H9 (cell line): ENCODE measurements at regions not wholly inside any gene's neighbourhood (a gene's known extent, or its start where the extent isn't known, plus 50 kb on each side); places are given as distances from the start of the nearest gene placed in this dataset.

Source experiments
- DNase-seq: peaks from one replicate; pipeline ENCODE4 v3.0.0-alpha.2; 2017
- H2AFZ ChIP-seq: one replicate; pipeline ENCODE4 v1.6.1; 2013; ENCODE audit warnings: mild to moderate bottlenecking, low read length, control low read depth, moderate library complexity
- H2AK5ac ChIP-seq: 2 replicates; pipeline ENCODE4 v1.6.1; 2013; ENCODE audit warnings: low read length, control low read depth, mixed read lengths; ENCODE audit not compliant: insufficient read length
- H2BK120ac ChIP-seq: one replicate; pipeline ENCODE4 v1.6.1; 2013; ENCODE audit warnings: low read depth, mild to moderate bottlenecking, low read length, control low read depth, inconsistent platforms; ENCODE audit not compliant: poor library complexity, severe bottlenecking
- H2BK12ac ChIP-seq: 2 replicates; pipeline ENCODE4 v1.6.1; 2013; ENCODE audit warnings: low read length, control low read depth, mixed read lengths, low read depth; ENCODE audit not compliant: insufficient read length
- H2BK15ac ChIP-seq: 2 replicates; pipeline ENCODE4 v1.6.1; 2013; ENCODE audit warnings: low read depth, low read length, control low read depth
- H2BK20ac ChIP-seq: one replicate; pipeline ENCODE4 v1.6.1; 2013; ENCODE audit warnings: low read depth, mild to moderate bottlenecking, low read length, control low read depth, inconsistent platforms; ENCODE audit not compliant: poor library complexity, severe bottlenecking
- H2BK5ac ChIP-seq: 2 replicates; pipeline ENCODE4 v1.6.1; 2013; ENCODE audit warnings: low read length, control low read depth, mixed read lengths; ENCODE audit not compliant: insufficient read length
- H3K14ac ChIP-seq: 2 replicates; pipeline ENCODE4 v1.6.1; 2013; ENCODE audit warnings: low read length, control low read depth; ENCODE audit not compliant: insufficient read depth
- H3K18ac ChIP-seq: 2 replicates; pipeline ENCODE4 v1.6.1; 2013; ENCODE audit warnings: low read depth, mild to moderate bottlenecking, mixed read lengths, low read length, control low read depth; ENCODE audit not compliant: insufficient read length
- H3K23ac ChIP-seq: 2 replicates; pipeline ENCODE4 v1.6.1; 2013; ENCODE audit warnings: low read length, control low read depth, mixed read lengths, low read depth; ENCODE audit not compliant: insufficient read length
- H3K23me2 ChIP-seq: 2 replicates; pipeline ENCODE4 v1.6.1; 2013; ENCODE audit warnings: low read depth, mild to moderate bottlenecking, mixed read lengths, low read length, control low read depth; ENCODE audit not compliant: insufficient read length, poor library complexity, severe bottlenecking
- H3K27ac ChIP-seq: 2 replicates; pipeline ENCODE4 v1.5.1; 2013; ENCODE audit warnings: low read length, control low read depth, mixed read lengths, low read depth; ENCODE audit not compliant: insufficient read length
- H3K27me3 ChIP-seq: 2 replicates; pipeline ENCODE4 v1.6.1; 2013; ENCODE audit warnings: low read length, control low read depth, inconsistent platforms; ENCODE audit not compliant: insufficient read depth
- H3K4ac ChIP-seq: 2 replicates; pipeline ENCODE4 v1.6.1; 2013; ENCODE audit warnings: low read depth, mild to moderate bottlenecking, control low read depth, inconsistent platforms, low read length, moderate library complexity
- H3K4me1 ChIP-seq: 2 replicates; pipeline ENCODE4 v1.6.1; 2013; ENCODE audit warnings: low read length, control low read depth, inconsistent platforms; ENCODE audit not compliant: insufficient read depth
- H3K4me2 ChIP-seq: 2 replicates; pipeline ENCODE4 v1.6.1; 2013; ENCODE audit warnings: low read length, control low read depth, mixed read lengths; ENCODE audit not compliant: insufficient read length, insufficient read depth
- H3K56ac ChIP-seq: 2 replicates; pipeline ENCODE4 v1.6.1; 2013; ENCODE audit warnings: low read depth, mild to moderate bottlenecking, mixed read lengths, low read length, control low read depth; ENCODE audit not compliant: insufficient read length
- H3K79me1 ChIP-seq: 2 replicates; pipeline ENCODE4 v1.6.1; 2013; ENCODE audit warnings: low read depth, mild to moderate bottlenecking, moderate library complexity, low read length, control low read depth, inconsistent platforms; ENCODE audit not compliant: insufficient read depth, poor library complexity, severe bottlenecking
- H3K79me2 ChIP-seq: 2 replicates; pipeline ENCODE4 v1.6.1; 2013; ENCODE audit warnings: low read length, control low read depth, inconsistent platforms; ENCODE audit not compliant: insufficient read depth
- H3K9ac ChIP-seq: 2 replicates; pipeline ENCODE4 v1.6.1; 2013; ENCODE audit warnings: low read length, control low read depth, mixed read lengths; ENCODE audit not compliant: insufficient read length; ENCODE audit errors: extremely low read depth
- H3K9me3 ChIP-seq: one replicate; pipeline ENCODE4 v1.6.1; 2013; ENCODE audit warnings: low read depth, low read length, inconsistent platforms; ENCODE audit not compliant: control insufficient read depth
- H3T11ph ChIP-seq: one replicate; pipeline ENCODE4 v1.6.1; 2013; ENCODE audit warnings: mild to moderate bottlenecking, low read length, control low read depth, inconsistent platforms
- H4K20me1 ChIP-seq: one replicate; pipeline ENCODE4 v1.6.1; 2013; ENCODE audit not compliant: control insufficient read depth, insufficient read length, insufficient read depth
- H4K5ac ChIP-seq: 2 replicates; pipeline ENCODE4 v1.6.1; 2013; ENCODE audit warnings: low read depth, mild to moderate bottlenecking, mixed read lengths, low read length, control low read depth; ENCODE audit not compliant: insufficient read length
- H4K8ac ChIP-seq: replicated peaks from 2 replicates; pipeline ENCODE4 v1.6.1; 2013; ENCODE audit warnings: low read length, control low read depth, mixed read lengths, low read depth; ENCODE audit not compliant: insufficient read length
- H4K91ac ChIP-seq: 2 replicates; pipeline ENCODE4 v1.6.1; 2013; ENCODE audit warnings: low read depth, mild to moderate bottlenecking, moderate library complexity, mixed read lengths, low read length, control low read depth; ENCODE audit not compliant: insufficient read length
- H3K27ac Mint-ChIP-seq, 3 experiments: 2 replicates in 2 of 3; 3 replicates in 1 of 3; pipeline ENCODE4 v1.8.0; 2020 to 2021; ENCODE audit warnings: mixed read lengths in 3 of 3, mild to moderate bottlenecking in 1 of 3, moderate library complexity in 1 of 3
- H3K27me3 Mint-ChIP-seq: 2 replicates; pipeline ENCODE4 v1.8.0; 2021; ENCODE audit warnings: low read depth, mild to moderate bottlenecking, moderate library complexity, mixed read lengths
- H3K36me3 Mint-ChIP-seq, 3 experiments: 2 replicates in 2 of 3; 3 replicates in 1 of 3; pipeline ENCODE4 v1.8.0; 2020 to 2021; ENCODE audit warnings: low read depth in 3 of 3, mixed read lengths in 3 of 3; ENCODE audit not compliant: insufficient read depth in 1 of 3
- H3K4me1 Mint-ChIP-seq, 2 experiments: 2 replicates each; pipeline ENCODE4 v1.8.0; 2020; ENCODE audit warnings: mixed read lengths in 2 of 2
- H3K4me3 Mint-ChIP-seq, 2 experiments: 2 replicates in 1 of 2; 3 replicates in 1 of 2; pipeline ENCODE4 v1.8.0; 2020 to 2021; ENCODE audit warnings: mild to moderate bottlenecking in 2 of 2, mixed read lengths in 2 of 2, moderate library complexity in 1 of 2
- H3K9me3 Mint-ChIP-seq, 2 experiments: 2 replicates in 1 of 2; 3 replicates in 1 of 2; pipeline ENCODE4 v1.8.0; 2020; ENCODE audit warnings: mild to moderate bottlenecking in 2 of 2, mixed read lengths in 2 of 2, moderate library complexity in 1 of 2
- WGBS: extraction: QIAGEN DNeasy Blood & Tissue Kit; methylation state at CpG from one replicate; pipeline ENCODE4 v1.1.7; 2013; ENCODE audit warnings: missing lambda C conversion rate, low lambda C conversion rate, mixed read lengths; ENCODE audit not compliant: insufficient read length; ENCODE audit errors: extremely low coverage; 5-methylcytosine and 5-hydroxymethylcytosine counted together
- TF ChIP-seq, protein P1 (sequence below): fragments of 200-600 bp; sonication (generic); conservative IDR thresholded peaks from 3 replicates; pipeline ENCODE4 v1.8.0; 2021; ENCODE audit warnings: antibody characterized with exemption, mild to moderate bottlenecking

- no peak overlapping the region for H3K18ac ChIP-seq
- no peak overlapping the region for H4K91ac ChIP-seq
- no peaks in the 10 kb centered on the region for H3K79me1 ChIP-seq
- no peak overlapping the region for H2BK12ac ChIP-seq
- Mint-ChIP-seq H3K27ac (no peak overlapping the region), H3K36me3 (peaks cover 0 to 2% (median 0%) of the 10 kb centered on the region in 3 experiments; a peak in 1 of 7 replicates), H3K27me3 (peaks cover 4% of the 10 kb centered on the region), H3K9me3 (no peaks in the 10 kb centered on the region; a peak in 1 of 5 replicates), H3K4me1 (peaks cover 16 to 38% of the 10 kb centered on the region in 2 experiments), H3K4me3 (no peak overlapping the region)
- TF ChIP-seq, protein P1, sequence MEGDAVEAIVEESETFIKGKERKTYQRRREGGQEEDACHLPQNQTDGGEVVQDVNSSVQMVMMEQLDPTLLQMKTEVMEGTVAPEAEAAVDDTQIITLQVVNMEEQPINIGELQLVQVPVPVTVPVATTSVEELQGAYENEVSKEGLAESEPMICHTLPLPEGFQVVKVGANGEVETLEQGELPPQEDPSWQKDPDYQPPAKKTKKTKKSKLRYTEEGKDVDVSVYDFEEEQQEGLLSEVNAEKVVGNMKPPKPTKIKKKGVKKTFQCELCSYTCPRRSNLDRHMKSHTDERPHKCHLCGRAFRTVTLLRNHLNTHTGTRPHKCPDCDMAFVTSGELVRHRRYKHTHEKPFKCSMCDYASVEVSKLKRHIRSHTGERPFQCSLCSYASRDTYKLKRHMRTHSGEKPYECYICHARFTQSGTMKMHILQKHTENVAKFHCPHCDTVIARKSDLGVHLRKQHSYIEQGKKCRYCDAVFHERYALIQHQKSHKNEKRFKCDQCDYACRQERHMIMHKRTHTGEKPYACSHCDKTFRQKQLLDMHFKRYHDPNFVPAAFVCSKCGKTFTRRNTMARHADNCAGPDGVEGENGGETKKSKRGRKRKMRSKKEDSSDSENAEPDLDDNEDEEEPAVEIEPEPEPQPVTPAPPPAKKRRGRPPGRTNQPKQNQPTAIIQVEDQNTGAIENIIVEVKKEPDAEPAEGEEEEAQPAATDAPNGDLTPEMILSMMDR = no peak
- H3K27ac ChIP-seq = no peak overlapping the region
- peak; percentile 36 for DNase-seq
- H3K56ac ChIP-seq = no peak overlapping the region
- H3K23ac ChIP-seq = no peak overlapping the region
- H4K8ac ChIP-seq = no peak overlapping the region
- no peak overlapping the region for H3K9ac ChIP-seq
- no peaks in the 10 kb centered on the region; the same call in 1 of the 2 replicates for H3K4me1 ChIP-seq
- no peaks in the 10 kb centered on the region for H3K79me2 ChIP-seq
- no peak overlapping the region for H3K4ac ChIP-seq
- H3K4me2 ChIP-seq = no peak overlapping the region
- no peak overlapping the region for H2BK15ac ChIP-seq
- no peak overlapping the region for H2AK5ac ChIP-seq
- no peak overlapping the region for H4K5ac ChIP-seq
- H4K20me1 ChIP-seq = no peaks in the 10 kb centered on the region
- no peak overlapping the region for H3K14ac ChIP-seq
- H3K27me3 ChIP-seq = no peaks in the 10 kb centered on the region
- H2BK120ac ChIP-seq = no peak overlapping the region
- WGBS = no CpG with 5 or more reads among the region's 13 CpGs
- no peak overlapping the region for H2AFZ ChIP-seq
- no peak overlapping the region for H2BK5ac ChIP-seq
- no peak overlapping the region for H3T11ph ChIP-seq
- no peaks in the 10 kb centered on the region for H3K23me2 ChIP-seq
- no peak overlapping the region for H2BK20ac ChIP-seq
- H3K9me3 ChIP-seq = no peaks in the 10 kb centered on the region
These were observed 53.7 kb upstream of the RPL38 start for GRCh38 chr17:74149597-74150427.
